GM21360 (cell line): ENCODE measurements at regions not wholly inside any gene's neighbourhood (a gene's known extent, or its start where the extent isn't known, plus 50 kb on each side); places are given as distances from the start of the nearest gene placed in this dataset.

Experiments
- ATAC-seq: cut with Tn5 transposase; IDR thresholded peaks from one replicate; pipeline ENCODE4 v1.9.1; 2021; ENCODE audit warnings: mild to moderate bottlenecking, moderate library complexity; ENCODE audit not compliant: unreplicated experiment

- no peak for ATAC-seq
These were observed 175.7 kb upstream of the INHBA start for GRCh38 chr7:41878309-41879295.

- no peak for ATAC-seq
These were observed 174.2 kb upstream of the INHBA start for GRCh38 chr7:41877118-41877517.

GRCh38 chr7:41875513-41875912 lies 172.6 kb upstream of the INHBA start:
- ATAC-seq, result no peak

GRCh38 chr7:41874201-41874785 lies 171.4 kb upstream of the INHBA start:
- ATAC-seq, result no peak

- no peak for ATAC-seq
These were observed 170.9 kb upstream of the INHBA start for GRCh38 chr7:41873741-41874140.

GRCh38 chr7:41872966-41873365 lies 170.1 kb upstream of the INHBA start:
- ATAC-seq, result no peak

- no peak for ATAC-seq
These were observed 167.7 kb upstream of the INHBA start for GRCh38 chr7:41870461-41871138.

GRCh38 chr7:41869997-41870396 lies 167.1 kb upstream of the INHBA start:
- ATAC-seq, result no peak

GRCh38 chr7:41869596-41869995 lies 166.7 kb upstream of the INHBA start:
- no peak for ATAC-seq

- ATAC-seq, result no peak
These were observed 166.2 kb upstream of the INHBA start for GRCh38 chr7:41869091-41869490.

GRCh38 chr7:41867639-41868280 lies 164.9 kb upstream of the INHBA start:
- ATAC-seq, result no peak

GRCh38 chr7:41862261-41862660 lies 159.4 kb upstream of the INHBA start:
- ATAC-seq, result no peak

GRCh38 chr7:41861642-41862041 lies 158.8 kb upstream of the INHBA start:
- ATAC-seq, result no peak

- no peak for ATAC-seq
These were observed 155.3 kb upstream of the INHBA start for GRCh38 chr7:41858201-41858600.

GRCh38 chr7:41855798-41856197 lies 152.9 kb upstream of the INHBA start:
- ATAC-seq, result no peak

- ATAC-seq, result no peak
These were observed 144.7 kb upstream of the INHBA start for GRCh38 chr7:41847606-41848005.

GRCh38 chr7:41847151-41847550 lies 144.3 kb upstream of the INHBA start:
- ATAC-seq, result no peak

- ATAC-seq, result no peak
These were observed 140.1 kb upstream of the INHBA start for GRCh38 chr7:41842956-41843355.

- ATAC-seq, result no peak
These were observed 135.0 kb upstream of the INHBA start for GRCh38 chr7:41837916-41838315.

- ATAC-seq, result no peak
These were observed 133.2 kb upstream of the INHBA start for GRCh38 chr7:41835976-41836530.
